Right renal cortex interstitium (tissue), 3 donors: ENCODE measurements at regions not wholly inside any gene's neighbourhood (a gene's known extent, or its start where the extent isn't known, plus 50 kb on each side); places are given as distances from the start of the nearest gene placed in this dataset.
"Not testable (repeated sequence)": the region's sequence is repeated elsewhere in the genome, so short reads cannot be mapped to it uniquely, and the experiment has no call there.

Source experiments
- DNase-seq, 3 donors: peaks; one replicate each; pipeline ENCODE4 v3.0.0-alpha.2; 2013; ENCODE audit warnings: low read depth in 3 of 3, low spot score in 2 of 3

- no peak for DNase-seq
Measured at GRCh38 chr4:128690011-128690410, 119.5 kb upstream of the JADE1 start.

- DNase-seq = no peak
Measured at GRCh38 chr4:128688846-128689437, 120.6 kb upstream of the JADE1 start.

- DNase-seq = no peak
Measured at GRCh38 chr4:128688033-128688721, 121.3 kb upstream of the JADE1 start.

- no peak for DNase-seq
Measured at GRCh38 chr4:128686810-128687209, 122.7 kb upstream of the JADE1 start.

- no peak for DNase-seq
Measured at GRCh38 chr4:128686032-128686465, 123.5 kb upstream of the JADE1 start.

- no peak for DNase-seq
Measured at GRCh38 chr4:128684016-128684415, 125.5 kb upstream of the JADE1 start.

GRCh38 chr4:128682942-128683666, 126.4 kb upstream of the JADE1 start:
- no peak for DNase-seq

GRCh38 chr4:128676095-128676494, 133.4 kb upstream of the JADE1 start:
- no peak for DNase-seq

- no peak for DNase-seq
Measured at GRCh38 chr4:128675083-128675482, 134.4 kb upstream of the JADE1 start.

GRCh38 chr4:128673159-128673558, 136.3 kb upstream of the JADE1 start:
- DNase-seq = not testable (repeated sequence)

GRCh38 chr4:128672596-128672995, 136.9 kb upstream of the JADE1 start:
- not testable (repeated sequence) for DNase-seq

GRCh38 chr4:128670513-128670912, 139.0 kb upstream of the JADE1 start:
- no peak for DNase-seq

- no peak for DNase-seq
Measured at GRCh38 chr4:128668566-128668965, 140.9 kb upstream of the JADE1 start.

- no peak for DNase-seq
Measured at GRCh38 chr4:128665514-128665913, 144.0 kb upstream of the JADE1 start.

GRCh38 chr4:128663325-128663724, 146.2 kb upstream of the JADE1 start:
- no peak for DNase-seq

GRCh38 chr4:128661479-128661878, 148.0 kb upstream of the JADE1 start:
- no peak for DNase-seq

GRCh38 chr4:128660361-128661215, 148.9 kb upstream of the JADE1 start:
- no peak for DNase-seq

GRCh38 chr4:128658214-128658631, 151.3 kb upstream of the JADE1 start:
- no peak for DNase-seq

GRCh38 chr4:128657638-128658037, 151.9 kb upstream of the JADE1 start:
- DNase-seq = no peak

- no peak for DNase-seq
Measured at GRCh38 chr4:128654465-128654864, 155.0 kb upstream of the JADE1 start.
